GM18511 (cell line): ENCODE measurements at regions not wholly inside any gene's neighbourhood (a gene's known extent, or its start where the extent isn't known, plus 50 kb on each side); places are given as distances from the start of the nearest gene placed in this dataset.
"Not testable (repeated sequence)": the region's sequence is repeated elsewhere in the genome, so short reads cannot be mapped to it uniquely, and the experiment has no call there.

Source experiments
- ATAC-seq: cut with Tn5 transposase; IDR thresholded peaks from one replicate; pipeline ENCODE4 v1.9.1; 2021; ENCODE audit warnings: mild to moderate bottlenecking, moderate library complexity; ENCODE audit not compliant: unreplicated experiment

DNA sequence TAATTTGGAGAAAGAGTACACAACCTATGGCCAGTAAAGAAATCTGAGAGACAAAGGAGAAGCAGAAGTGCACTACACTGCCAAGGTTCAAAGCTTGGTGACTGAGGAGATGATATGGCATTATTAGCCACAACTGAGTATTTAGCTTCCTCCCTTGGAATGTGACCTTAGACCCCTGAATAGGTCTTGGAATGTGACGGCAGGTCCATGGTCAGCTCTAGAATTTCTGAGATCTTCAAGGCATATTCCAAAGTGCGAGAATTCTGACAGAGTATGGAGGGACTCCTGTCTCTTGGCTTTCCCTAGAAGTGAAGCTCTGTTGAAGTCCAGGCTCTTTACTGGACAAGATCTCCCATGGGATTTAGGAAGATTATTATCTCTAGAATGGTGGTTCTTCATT is 130.0 kb upstream of the FN1 start:
- ATAC-seq = no peak

GRCh38 chr2:215557701-215558100 is 121.8 kb upstream of the FN1 start:
- ATAC-seq = no peak

DNA sequence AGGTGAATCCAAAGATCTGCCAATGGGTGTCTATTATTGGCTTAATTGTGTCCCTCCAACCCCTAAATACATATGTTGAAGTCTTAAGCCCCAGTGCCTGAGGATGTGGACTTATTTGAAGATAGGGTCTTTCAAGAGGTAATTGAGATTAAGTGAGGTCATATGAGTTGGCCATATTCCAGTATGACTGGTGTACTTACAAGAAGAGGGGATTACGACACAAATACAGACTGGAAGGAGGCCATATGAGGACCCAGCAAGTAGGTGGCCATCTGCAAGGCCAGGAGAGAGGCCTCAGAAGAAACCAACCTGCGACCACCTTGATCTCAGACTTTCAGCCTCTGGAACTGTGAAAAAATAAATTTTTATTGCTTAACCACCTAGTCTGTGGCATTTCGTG is 121.1 kb upstream of the FN1 start:
- no peak for ATAC-seq

- ATAC-seq = no peak
Observed at GRCh38 chr2:215554689-215555498, 119.0 kb upstream of the FN1 start.

- no peak for ATAC-seq
Observed at GRCh38 chr2:215553946-215554345, 118.1 kb upstream of the FN1 start.

DNA sequence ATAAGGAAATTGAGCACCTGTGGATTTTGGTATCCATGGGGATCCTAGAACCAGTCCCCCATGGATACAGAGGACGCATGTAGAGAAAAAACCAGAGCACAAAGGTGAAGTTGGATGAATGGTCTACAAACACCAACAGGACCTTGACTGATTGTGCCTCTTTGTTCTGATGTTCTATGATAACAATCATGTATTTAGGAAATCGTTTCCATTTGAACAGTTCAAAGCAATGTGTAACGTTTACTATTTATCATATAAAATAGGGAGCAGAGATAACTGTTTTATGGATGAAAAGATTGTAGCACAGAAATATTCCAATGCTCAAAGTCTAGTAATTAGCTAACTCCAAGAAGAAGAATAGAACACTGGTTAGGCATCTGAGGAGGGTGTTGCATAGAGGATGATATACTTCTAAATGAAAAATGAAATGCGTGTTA is 116.3 kb upstream of the FN1 start:
- no peak for ATAC-seq

DNA sequence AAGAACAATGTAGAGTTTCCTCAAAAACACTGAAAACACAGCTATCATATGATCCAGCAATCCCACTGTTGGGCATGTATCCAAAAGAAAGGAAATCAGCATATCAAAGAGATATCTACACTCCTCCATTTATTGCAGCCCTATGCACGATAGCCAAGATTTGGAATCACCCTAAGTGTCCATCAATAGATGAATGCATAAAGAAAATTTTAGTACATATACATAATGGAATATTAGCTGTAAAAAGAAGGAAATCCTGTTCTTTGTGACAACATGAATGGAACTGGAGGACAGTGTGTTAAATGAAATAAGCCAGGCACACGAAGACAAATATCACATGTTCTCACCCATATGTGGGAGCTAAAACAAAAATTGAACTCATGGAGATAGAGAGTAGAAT is 114.5 kb upstream of the FN1 start:
- no peak for ATAC-seq

GRCh38 chr2:215548714-215549113 is 112.8 kb upstream of the FN1 start:
- no peak for ATAC-seq

DNA sequence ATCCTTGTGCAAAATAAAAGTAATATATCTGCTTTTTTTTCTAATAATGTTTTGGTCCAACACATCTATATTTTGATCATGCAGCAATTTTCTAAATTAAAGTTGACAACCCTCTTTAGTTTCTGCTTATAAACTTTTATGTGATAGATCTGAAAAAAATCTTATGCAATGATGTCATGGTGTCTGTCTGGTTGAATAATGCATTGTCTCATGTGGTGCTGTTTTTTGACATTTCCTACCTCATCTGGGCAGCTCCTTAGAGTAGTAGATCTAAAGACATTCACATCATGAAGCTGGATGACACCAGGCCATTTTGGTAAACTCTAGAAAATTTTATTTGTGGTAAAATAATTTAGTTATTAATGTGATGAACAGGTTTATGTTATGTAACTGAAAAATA is 106.8 kb upstream of the FN1 start:
- no peak for ATAC-seq

GRCh38 chr2:215540658-215541057 is 104.8 kb upstream of the FN1 start:
- no peak for ATAC-seq

GRCh38 chr2:215537611-215538010 is 101.7 kb upstream of the FN1 start:
- no peak for ATAC-seq

- no peak for ATAC-seq
Observed at GRCh38 chr2:215536510-215536909, 100.6 kb upstream of the FN1 start.

- no peak for ATAC-seq
Observed at GRCh38 chr2:215535741-215536140, 99.9 kb upstream of the FN1 start.

- ATAC-seq = no peak
Observed at GRCh38 chr2:215535125-215535668, 99.3 kb upstream of the FN1 start.

- ATAC-seq = not testable (repeated sequence)
Observed at GRCh38 chr2:215533716-215534115, 97.8 kb upstream of the FN1 start.

DNA sequence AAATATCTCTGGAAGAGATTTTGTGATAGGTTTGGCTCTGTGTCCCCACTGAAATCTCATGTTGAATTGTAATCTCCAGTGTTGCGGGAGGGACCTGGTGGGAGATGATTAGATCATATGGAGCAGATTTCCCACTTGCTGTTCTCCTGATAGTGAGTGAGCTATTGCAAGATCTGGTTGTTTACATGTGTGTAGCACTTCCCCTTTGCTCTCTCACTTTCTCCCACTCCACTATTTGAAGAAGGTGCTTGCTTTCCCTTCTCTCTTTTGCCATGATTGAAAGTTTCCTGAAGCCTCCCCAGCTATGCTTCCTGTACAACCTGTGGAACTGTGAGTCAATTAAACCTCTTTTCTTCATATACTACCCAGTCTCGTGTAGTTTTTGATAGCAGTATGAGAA is 97.0 kb upstream of the FN1 start:
- no peak for ATAC-seq

DNA sequence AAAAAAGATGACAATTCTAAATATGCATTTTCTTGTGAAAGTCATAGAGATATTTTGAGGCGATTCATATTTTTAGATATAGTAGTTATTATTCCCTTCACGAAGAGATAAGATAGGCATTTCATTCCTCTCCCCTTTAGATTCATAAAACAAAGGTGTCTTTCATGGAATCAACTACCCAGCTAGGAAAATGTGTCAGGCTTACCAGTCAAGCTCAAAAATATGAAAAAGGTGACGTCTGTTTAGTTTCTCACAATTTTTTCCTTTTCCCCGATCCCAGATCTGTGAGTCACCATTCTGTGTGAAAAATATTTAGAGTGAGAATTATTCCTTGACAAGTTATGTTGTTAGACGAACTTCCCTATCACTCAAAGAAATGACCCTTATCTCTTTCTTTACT is 95.4 kb upstream of the FN1 start:
- ATAC-seq = no peak

- ATAC-seq = no peak
Observed at GRCh38 chr2:215530191-215530968, 94.5 kb upstream of the FN1 start.

- ATAC-seq = no peak
Observed at GRCh38 chr2:215529271-215529670, 93.4 kb upstream of the FN1 start.

DNA sequence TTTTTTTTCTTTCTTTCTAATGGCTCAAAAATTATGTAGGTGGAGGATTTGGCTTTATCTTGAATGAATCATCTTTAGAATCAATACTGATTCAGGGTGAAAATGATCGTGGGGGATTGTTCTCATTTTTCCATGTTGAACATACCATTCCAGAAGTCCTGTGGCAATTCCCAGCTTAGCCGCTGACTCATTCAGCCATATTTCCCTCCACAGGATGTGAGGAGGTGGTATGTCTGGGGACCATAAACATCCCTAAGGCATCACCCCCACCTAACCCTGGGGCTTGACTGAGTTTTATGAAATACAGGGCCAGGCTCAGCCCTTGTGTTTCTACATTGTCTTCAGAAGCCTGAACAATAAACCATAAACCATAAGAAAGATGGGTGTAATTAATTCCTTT is 92.7 kb upstream of the FN1 start:
- ATAC-seq = no peak

GRCh38 chr2:215527736-215528135 is 91.9 kb upstream of the FN1 start:
- no peak for ATAC-seq

GRCh38 chr2:215526341-215526740 is 90.5 kb upstream of the FN1 start:
- no peak for ATAC-seq
